Testis (tissue), 2 donors: ENCODE measurements at regions not wholly inside any gene's neighbourhood (a gene's known extent, or its start where the extent isn't known, plus 50 kb on each side); places are given as distances from the start of the nearest gene placed in this dataset.

Experiments used
- DNase-seq: peaks from one replicate; pipeline ENCODE4 v3.0.0-alpha.2; 2019
- H3K27ac ChIP-seq, 2 donors: fragments of 200-600 bp; sonication (generic); one replicate each; pipeline ENCODE4 v1.5.1; 2019
- H3K27me3 ChIP-seq: fragments of 200-600 bp; sonication (generic); one replicate; pipeline ENCODE4 v1.5.1; 2019
- H3K36me3 ChIP-seq: fragments of 200-600 bp; sonication (generic); one replicate; pipeline ENCODE4 v1.5.1; 2017; ENCODE audit warnings: low read depth; ENCODE audit errors: missing control alignments
- H3K4me1 ChIP-seq: fragments of 200-600 bp; sonication (generic); one replicate; pipeline ENCODE4 v1.5.1; 2019
- H3K4me3 ChIP-seq, 2 donors: fragments of 200-600 bp; sonication (generic); one replicate each; pipeline ENCODE4 v1.5.1; 2017 to 2019
- H3K9me3 ChIP-seq: fragments of 200-600 bp; sonication (generic); one replicate; pipeline ENCODE4 v1.5.1; 2017
- POLR2A ChIP-seq: fragments of 450-650 bp; IDR thresholded peaks from one replicate; pipeline ENCODE4 v1.6.1; 2017; ENCODE audit warnings: antibody characterized with exemption, mild to moderate bottlenecking, moderate library complexity
- WGBS, 2 donors: methylation state at CpG; one replicate each; pipeline ENCODE4 v1.1.5; 2018; 5-methylcytosine and 5-hydroxymethylcytosine counted together
- intact Hi-C: fragments of 100-400 bp; cut with DNase I; formaldehyde crosslinking; loops from one replicate; pipeline ENCODE4 v1.15.1; 2023; ENCODE audit warnings: low total_unique reads
- TF ChIP-seq, protein P1 (sequence below), 3 experiments: fragments of 450-650 bp in 2 of 3; fragments of 200-600 bp in 1 of 3; sonication (generic) in 1 of 3; IDR thresholded peaks; one replicate each; pipeline ENCODE4 v1.5.1; 2016 to 2019; ENCODE audit warnings: antibody characterized with exemption in 3 of 3, mild to moderate bottlenecking in 2 of 3, moderate library complexity in 1 of 3

DNA sequence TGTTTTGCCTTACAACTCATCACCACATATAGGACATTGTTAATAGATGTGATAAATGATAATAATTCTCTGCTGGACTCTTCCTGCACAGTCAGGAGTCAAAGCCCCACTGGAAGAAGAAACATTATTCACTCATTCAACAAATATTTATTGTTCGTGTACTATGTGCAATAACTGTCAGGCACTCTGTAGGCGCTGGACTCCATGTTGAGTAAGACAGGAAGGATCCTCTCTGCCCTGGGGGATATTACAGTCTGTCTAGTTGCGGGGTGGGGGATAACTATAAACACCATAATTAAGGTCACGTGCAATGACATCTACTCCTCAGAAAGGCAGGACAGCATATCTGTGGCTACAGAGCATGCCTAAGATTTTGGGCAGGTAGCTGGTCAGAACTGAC lies 281.1 kb downstream of the FAT3 start:
- Histone ChIP-seq H3K27ac (no peak overlapping the region), H3K27me3 (no peaks in the 10 kb centered on the region), H3K9me3 (no peaks in the 10 kb centered on the region), H3K4me3 (no peak overlapping the region), H3K4me1 (no peaks in the 10 kb centered on the region), H3K36me3 (no peaks in the 10 kb centered on the region)
- WGBS, 2 donors, result 95 to 99% methylated on average over 4 of the region's 4 CpGs
- no peak for DNase-seq
- intact Hi-C loops, result no loop called here
- TF ChIP-seq, protein P1, sequence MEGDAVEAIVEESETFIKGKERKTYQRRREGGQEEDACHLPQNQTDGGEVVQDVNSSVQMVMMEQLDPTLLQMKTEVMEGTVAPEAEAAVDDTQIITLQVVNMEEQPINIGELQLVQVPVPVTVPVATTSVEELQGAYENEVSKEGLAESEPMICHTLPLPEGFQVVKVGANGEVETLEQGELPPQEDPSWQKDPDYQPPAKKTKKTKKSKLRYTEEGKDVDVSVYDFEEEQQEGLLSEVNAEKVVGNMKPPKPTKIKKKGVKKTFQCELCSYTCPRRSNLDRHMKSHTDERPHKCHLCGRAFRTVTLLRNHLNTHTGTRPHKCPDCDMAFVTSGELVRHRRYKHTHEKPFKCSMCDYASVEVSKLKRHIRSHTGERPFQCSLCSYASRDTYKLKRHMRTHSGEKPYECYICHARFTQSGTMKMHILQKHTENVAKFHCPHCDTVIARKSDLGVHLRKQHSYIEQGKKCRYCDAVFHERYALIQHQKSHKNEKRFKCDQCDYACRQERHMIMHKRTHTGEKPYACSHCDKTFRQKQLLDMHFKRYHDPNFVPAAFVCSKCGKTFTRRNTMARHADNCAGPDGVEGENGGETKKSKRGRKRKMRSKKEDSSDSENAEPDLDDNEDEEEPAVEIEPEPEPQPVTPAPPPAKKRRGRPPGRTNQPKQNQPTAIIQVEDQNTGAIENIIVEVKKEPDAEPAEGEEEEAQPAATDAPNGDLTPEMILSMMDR (IDR thresholded peaks at IDR 0.05), result no peak
- TF ChIP-seq POLR2A, result no peak

DNA sequence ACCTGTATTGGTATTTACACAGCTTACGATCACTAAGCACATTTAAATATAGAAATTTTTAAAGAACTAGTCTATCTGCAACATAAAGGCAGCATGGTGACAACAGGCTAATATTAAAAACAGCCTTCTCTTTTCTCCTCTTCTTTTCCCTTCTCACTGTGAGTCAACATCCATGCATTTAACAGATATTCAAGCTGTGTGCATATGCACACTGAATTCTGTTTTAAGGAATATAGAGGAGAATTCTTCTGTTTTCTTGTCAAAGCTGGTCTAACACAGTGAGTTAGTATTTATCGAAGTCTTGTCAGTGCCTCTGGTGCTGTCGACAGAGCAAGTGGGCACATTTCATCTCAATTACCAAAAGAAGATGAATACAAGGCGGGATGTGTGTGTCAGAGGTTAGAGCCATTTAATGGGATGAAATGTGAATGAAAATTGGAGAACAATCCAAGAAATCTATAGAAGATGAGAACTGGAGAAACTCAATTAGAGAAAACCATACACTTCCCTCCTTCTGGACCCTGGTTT lies 282.3 kb downstream of the FAT3 start:
- no peak for TF ChIP-seq POLR2A
- Histone ChIP-seq H3K27ac (no peak overlapping the region), H3K27me3 (no peaks in the 10 kb centered on the region), H3K9me3 (no peaks in the 10 kb centered on the region), H3K36me3 (no peaks in the 10 kb centered on the region), H3K4me3 (no peak overlapping the region), H3K4me1 (no peaks in the 10 kb centered on the region)
- 94 to 97% methylated on average over 4 of the region's 4 CpGs for WGBS, 2 donors
- intact Hi-C loops, result no loop called here
- DNase-seq, result no peak

DNA sequence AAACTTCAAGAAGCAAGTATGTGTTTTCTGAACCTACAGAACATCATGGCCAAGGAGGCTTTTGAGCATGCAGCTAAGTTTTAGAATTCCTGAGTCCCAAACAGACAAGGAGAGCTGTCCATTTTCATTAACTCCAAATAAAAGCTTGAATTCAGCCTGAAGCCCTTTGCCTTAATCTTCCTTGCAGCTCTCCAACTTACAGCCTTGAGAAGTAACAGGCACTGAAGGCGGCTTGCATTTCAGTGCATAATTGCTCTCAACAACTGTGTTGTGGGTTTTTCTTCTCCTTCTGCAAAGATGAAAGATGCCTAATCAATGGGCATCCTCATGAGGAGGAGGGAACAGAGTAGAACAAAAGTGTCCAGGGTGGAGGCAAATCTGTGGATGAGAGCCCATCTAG lies 286.0 kb downstream of the FAT3 start:
- DNase-seq, result no peak
- TF ChIP-seq, protein P1 (IDR thresholded peaks at IDR 0.05), result no peak
- no peak for TF ChIP-seq POLR2A
- H3K4me1 ChIP-seq, result no peaks in the 10 kb centered on the region
- H3K36me3 ChIP-seq, result no peaks in the 10 kb centered on the region
- H3K27me3 ChIP-seq, result no peaks in the 10 kb centered on the region
- 94 to 100% methylated on average over 1 of the region's 1 CpG for WGBS, 2 donors
- H3K9me3 ChIP-seq, result no peaks in the 10 kb centered on the region
- H3K4me3 ChIP-seq, result no peak overlapping the region
- intact Hi-C loops, result no loop called here
- no peak overlapping the region for H3K27ac ChIP-seq

DNA sequence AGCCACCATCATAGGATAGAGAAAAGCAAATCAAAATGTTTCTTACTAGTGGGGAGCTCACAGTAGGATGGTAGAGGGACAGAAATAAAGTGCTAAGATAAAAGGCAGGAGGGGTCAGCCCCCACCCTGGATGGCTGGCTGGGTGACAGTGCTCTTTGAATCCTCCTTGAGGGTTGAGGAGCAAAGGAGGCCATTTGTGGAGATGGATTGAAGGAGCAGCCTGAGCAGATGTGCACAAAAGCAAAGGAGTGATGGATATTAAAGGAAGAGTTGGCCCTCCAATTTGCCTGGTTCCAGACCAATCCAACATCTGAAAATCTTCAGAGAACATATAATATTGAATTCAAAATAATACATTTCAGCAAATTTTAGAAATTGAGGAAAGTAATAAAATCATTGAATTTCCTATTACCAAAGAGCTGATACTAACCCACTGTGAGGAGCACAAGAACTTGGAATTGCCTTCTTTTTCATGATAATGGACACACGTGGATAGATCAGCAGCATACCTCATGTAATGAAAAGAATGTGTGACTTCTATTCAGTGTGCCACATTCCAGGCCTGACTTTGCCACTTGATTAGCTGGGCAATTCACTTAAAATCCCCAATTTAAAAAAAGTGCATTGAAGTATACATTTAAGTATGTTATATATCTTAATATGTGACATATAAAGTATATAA lies 287.0 kb downstream of the FAT3 start:
- H3K27ac ChIP-seq, result no peak overlapping the region
- intact Hi-C loops, result no loop called here
- DNase-seq, result no peak
- H3K36me3 ChIP-seq, result no peaks in the 10 kb centered on the region
- H3K4me1 ChIP-seq, result no peaks in the 10 kb centered on the region
- TF ChIP-seq, protein P1 (IDR thresholded peaks at IDR 0.05), result no peak
- TF ChIP-seq POLR2A, result no peak
- H3K4me3 ChIP-seq, result no peak overlapping the region
- H3K9me3 ChIP-seq, result no peaks in the 10 kb centered on the region
- H3K27me3 ChIP-seq, result no peaks in the 10 kb centered on the region
- whole genome bisulfite sequencing, 2 donors, result 74 to 75% methylated on average over 1 of the region's 1 CpG

DNA sequence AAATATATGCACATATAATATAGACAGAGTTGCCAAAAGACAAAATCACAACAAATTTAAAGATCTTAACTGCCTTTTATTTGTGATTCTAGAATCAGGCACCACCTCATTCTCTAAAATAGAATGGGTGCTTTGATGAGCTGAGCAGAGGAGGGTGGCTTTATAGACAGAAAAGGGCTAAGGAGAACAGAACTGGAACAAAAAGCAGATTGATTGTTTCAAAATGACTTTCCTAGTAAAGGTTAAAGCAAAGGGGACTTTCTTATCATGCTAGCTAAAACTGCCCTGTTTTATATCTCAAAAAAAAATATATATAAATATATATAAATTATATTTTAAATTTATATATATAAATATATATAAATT lies 287.6 kb downstream of the FAT3 start:
- no peaks in the 10 kb centered on the region for H3K9me3 ChIP-seq
- no peaks in the 10 kb centered on the region for H3K36me3 ChIP-seq
- no peak overlapping the region for H3K27ac ChIP-seq
- H3K4me1 ChIP-seq, result no peaks in the 10 kb centered on the region
- no peak for TF ChIP-seq POLR2A
- TF ChIP-seq, protein P1 (IDR thresholded peaks at IDR 0.05), result no peak
- no peak for DNase-seq
- H3K27me3 ChIP-seq, result no peaks in the 10 kb centered on the region
- H3K4me3 ChIP-seq, result no peak overlapping the region
- intact Hi-C loops, result no loop called here
